Ishikawa (cell line): ENCODE measurements at regions not wholly inside any gene's neighbourhood (a gene's known extent, or its start where the extent isn't known, plus 50 kb on each side); places are given as distances from the start of the nearest gene placed in this dataset.

Source experiments
- CEBPB ChIP-seq: IDR thresholded peaks from 2 replicates; pipeline ENCODE4 v1.6.1; 2012
- CREB1 ChIP-seq: IDR thresholded peaks from 2 replicates; pipeline ENCODE4 v1.6.1; 2012; ENCODE audit warnings: low read depth
- EGR1 ChIP-seq: IDR thresholded peaks from 2 replicates; pipeline ENCODE4 v1.6.1; 2012
- EP300 ChIP-seq: IDR thresholded peaks from 2 replicates; pipeline ENCODE4 v1.6.1; 2012; ENCODE audit warnings: borderline replicate concordance
- FOXM1 ChIP-seq: IDR thresholded peaks from 2 replicates; pipeline ENCODE4 v1.6.1; 2012; ENCODE audit warnings: low read depth, borderline replicate concordance
- NFIC ChIP-seq: IDR thresholded peaks from 2 replicates; pipeline ENCODE4 v1.6.1; 2012
- RAD21 ChIP-seq: IDR thresholded peaks from 2 replicates; pipeline ENCODE4 v1.6.1; 2012; ENCODE audit warnings: low read depth
- TAF1 ChIP-seq: IDR thresholded peaks from 2 replicates; pipeline ENCODE4 v1.6.1; 2012; ENCODE audit warnings: low read depth, mild to moderate bottlenecking
- TCF12 ChIP-seq: IDR thresholded peaks from 2 replicates; pipeline ENCODE4 v1.6.1; 2012; ENCODE audit warnings: low read depth
- TEAD4 ChIP-seq: IDR thresholded peaks from 2 replicates; pipeline ENCODE4 v1.6.1; 2012
- YY1 ChIP-seq: IDR thresholded peaks from 2 replicates; pipeline ENCODE4 v1.6.1; 2012; ENCODE audit warnings: low read depth
- ZBTB7A ChIP-seq: IDR thresholded peaks from 2 replicates; pipeline ENCODE4 v1.6.1; 2012; ENCODE audit warnings: low read depth
- TF ChIP-seq, protein P1 (sequence below): IDR thresholded peaks from 2 replicates; pipeline ENCODE4 v1.6.1; 2012
- TF ChIP-seq, protein P2 (sequence below): IDR thresholded peaks from 2 replicates; pipeline ENCODE4 v1.6.1; 2012
- TF ChIP-seq, protein P3 (sequence below): IDR thresholded peaks from 2 replicates; pipeline ENCODE4 v1.6.1; 2012; ENCODE audit warnings: low read depth, mild to moderate bottlenecking

DNA sequence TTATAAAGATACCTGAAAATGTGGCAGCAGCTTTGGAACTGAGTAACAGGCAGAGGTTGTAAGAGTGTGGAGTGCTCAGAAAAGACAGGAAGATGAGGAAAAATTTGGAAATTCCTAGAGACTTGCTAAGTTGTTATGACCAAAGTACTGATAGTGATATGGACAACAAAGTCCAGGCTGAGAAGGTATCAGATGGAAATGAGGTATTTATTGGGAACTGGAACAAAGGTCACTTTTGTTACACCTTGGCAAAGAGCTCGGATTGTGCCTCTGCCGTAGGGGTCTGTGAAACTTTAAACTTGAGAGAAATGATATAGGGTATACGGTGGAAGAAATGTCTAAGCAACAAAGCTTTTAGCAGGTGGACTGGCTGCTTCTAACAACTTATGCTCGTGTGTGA lies 419.9 kb downstream of the PCDH17 start:
- no peak for TF ChIP-seq FOXM1

DNA sequence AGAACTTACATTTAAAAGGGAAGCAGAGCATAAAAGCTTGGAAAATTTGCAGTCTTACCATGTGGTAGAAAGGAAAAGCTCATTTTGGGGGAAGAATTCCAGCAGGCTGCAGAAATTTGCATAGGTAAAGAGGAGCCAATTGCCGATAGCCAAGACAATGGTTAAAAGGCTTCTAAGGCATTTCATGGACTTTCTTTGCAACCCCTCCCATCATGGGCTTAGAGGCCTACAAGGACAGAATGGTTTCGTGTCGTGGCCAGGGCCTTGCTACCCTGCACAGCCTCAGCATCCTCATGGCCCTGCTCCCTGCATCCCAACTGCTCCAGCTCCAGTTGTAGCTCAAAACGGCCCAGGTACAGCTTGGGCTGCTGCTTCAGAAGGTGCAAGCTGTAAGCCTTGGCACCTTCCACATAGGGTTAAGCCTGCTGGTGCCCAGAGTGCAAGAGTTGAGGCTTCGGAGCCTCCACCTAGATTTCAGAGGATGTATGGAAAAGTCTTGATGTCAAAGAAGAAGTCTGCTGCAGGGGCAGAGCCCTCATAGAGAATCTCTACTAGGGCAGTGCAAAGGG lies 420.3 kb downstream of the PCDH17 start:
- TF ChIP-seq CEBPB (no peak), FOXM1 (no peak), TEAD4 (no peak), YY1 (no peak), EP300 (no peak)
- TF ChIP-seq, protein P1, sequence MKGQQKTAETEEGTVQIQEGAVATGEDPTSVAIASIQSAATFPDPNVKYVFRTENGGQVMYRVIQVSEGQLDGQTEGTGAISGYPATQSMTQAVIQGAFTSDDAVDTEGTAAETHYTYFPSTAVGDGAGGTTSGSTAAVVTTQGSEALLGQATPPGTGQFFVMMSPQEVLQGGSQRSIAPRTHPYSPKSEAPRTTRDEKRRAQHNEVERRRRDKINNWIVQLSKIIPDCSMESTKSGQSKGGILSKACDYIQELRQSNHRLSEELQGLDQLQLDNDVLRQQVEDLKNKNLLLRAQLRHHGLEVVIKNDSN, result no peak
- TF ChIP-seq, protein P2, sequence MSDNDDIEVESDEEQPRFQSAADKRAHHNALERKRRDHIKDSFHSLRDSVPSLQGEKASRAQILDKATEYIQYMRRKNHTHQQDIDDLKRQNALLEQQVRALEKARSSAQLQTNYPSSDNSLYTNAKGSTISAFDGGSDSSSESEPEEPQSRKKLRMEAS, result no peak

DNA sequence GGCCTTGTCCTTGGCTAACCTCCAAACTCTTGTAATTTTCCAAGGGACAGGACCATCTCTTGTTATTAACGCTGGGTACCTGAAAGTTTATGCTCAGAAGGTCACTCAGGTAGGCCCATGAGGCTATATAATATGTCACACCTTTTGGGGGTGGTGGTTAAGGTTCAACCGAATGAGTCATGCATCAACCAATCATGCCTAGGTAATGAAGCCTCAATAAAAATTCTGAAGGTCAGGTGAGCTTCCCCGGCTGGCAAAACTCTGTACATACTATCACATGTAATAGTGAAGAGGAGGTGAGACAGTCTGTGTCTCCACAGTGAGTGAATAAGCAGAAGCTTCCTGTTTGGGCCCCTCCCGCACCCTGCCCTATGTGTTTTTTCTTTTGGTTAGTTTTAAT lies 424.9 kb downstream of the PCDH17 start:
- no peak for TF ChIP-seq CREB1

DNA sequence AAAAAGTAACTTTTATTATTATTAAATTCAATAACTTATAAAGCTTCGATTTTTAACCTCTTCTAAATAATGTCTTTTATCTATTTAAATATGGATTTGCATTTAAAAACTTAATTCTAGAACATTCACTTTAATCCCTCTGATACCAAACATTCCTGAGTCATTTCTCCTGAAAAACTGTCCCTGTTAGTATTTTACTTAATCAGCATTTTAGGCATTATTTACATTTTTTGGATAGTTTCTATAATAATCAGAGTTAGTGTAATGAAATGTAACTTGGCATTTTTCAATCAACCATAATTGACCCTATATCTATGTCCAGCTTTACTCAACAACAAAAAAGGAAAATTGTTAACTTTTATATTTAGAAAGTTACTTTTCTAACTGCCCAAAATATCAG lies 428.1 kb downstream of the PCDH17 start:
- TF ChIP-seq RAD21 (no peak), CEBPB (no peak), EP300 (no peak), TEAD4 (no peak), TAF1 (no peak), NFIC (no peak), YY1 (no peak), CREB1 (no peak), TCF12 (no peak), ZBTB7A (no peak), EGR1 (no peak), FOXM1 (no peak)
- TF ChIP-seq, protein P1, result no peak
- TF ChIP-seq, protein P3, sequence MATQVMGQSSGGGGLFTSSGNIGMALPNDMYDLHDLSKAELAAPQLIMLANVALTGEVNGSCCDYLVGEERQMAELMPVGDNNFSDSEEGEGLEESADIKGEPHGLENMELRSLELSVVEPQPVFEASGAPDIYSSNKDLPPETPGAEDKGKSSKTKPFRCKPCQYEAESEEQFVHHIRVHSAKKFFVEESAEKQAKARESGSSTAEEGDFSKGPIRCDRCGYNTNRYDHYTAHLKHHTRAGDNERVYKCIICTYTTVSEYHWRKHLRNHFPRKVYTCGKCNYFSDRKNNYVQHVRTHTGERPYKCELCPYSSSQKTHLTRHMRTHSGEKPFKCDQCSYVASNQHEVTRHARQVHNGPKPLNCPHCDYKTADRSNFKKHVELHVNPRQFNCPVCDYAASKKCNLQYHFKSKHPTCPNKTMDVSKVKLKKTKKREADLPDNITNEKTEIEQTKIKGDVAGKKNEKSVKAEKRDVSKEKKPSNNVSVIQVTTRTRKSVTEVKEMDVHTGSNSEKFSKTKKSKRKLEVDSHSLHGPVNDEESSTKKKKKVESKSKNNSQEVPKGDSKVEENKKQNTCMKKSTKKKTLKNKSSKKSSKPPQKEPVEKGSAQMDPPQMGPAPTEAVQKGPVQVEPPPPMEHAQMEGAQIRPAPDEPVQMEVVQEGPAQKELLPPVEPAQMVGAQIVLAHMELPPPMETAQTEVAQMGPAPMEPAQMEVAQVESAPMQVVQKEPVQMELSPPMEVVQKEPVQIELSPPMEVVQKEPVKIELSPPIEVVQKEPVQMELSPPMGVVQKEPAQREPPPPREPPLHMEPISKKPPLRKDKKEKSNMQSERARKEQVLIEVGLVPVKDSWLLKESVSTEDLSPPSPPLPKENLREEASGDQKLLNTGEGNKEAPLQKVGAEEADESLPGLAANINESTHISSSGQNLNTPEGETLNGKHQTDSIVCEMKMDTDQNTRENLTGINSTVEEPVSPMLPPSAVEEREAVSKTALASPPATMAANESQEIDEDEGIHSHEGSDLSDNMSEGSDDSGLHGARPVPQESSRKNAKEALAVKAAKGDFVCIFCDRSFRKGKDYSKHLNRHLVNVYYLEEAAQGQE, result no peak
- TF ChIP-seq, protein P2, result no peak

DNA sequence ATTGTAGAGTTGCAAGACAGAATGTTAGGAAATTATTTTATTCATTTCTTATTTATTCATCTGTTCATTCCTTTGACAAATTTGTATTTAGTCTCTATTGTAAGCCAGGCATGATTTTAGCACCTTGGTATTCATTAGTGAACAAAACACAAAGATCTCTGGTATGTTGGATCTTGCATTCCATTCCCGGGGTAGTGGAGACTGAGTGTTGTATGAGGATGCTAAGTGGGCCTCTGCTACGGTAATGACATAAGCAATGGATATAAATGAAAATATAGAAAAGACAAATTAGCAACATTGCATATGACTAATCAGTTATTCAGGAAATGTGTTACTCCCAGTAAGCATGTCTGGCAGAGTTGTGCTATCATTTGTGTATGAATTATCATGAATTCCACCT lies 449.3 kb downstream of the PCDH17 start:
- TF ChIP-seq CREB1 (no peak), TEAD4 (no peak), FOXM1 (no peak), EGR1 (no peak), TCF12 (no peak), YY1 (no peak), ZBTB7A (no peak), EP300 (no peak), RAD21 (no peak), TAF1 (no peak), CEBPB (no peak), NFIC (no peak)
- TF ChIP-seq, protein P2, result no peak
- TF ChIP-seq, protein P1, result no peak
- TF ChIP-seq, protein P3, result no peak

DNA sequence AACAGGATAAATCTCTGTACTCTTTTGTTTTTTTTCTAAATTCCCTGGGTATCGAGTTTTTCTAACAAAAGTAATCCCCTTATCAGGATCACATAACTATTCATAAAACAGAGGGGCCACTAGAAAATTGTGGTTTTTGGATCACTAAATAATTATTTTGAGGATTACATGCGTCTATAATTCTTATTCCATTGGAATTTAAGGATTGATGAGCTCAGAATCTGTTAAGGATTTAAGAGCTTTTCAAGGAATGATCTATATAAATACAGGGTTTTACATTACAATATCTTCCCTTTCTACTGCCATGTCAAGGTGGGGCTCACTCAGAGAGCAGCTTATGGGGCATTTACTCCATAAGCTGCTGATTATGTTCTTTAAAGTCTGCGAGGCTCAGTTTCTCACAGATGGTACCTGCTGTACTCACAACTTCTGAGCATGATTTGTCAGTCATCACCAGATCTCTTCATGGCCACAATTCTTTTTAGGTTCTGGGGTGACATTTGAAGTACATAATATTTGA lies 449.8 kb downstream of the PCDH17 start:
- TF ChIP-seq EP300, result no peak
- TF ChIP-seq, protein P1, result no peak
- TF ChIP-seq CREB1, result no peak
- no peak for TF ChIP-seq ZBTB7A
- no peak for TF ChIP-seq TCF12
- no peak for TF ChIP-seq RAD21
- no peak for TF ChIP-seq CEBPB
- TF ChIP-seq, protein P2, result no peak
- TF ChIP-seq EGR1, result no peak
- no peak for TF ChIP-seq NFIC
- TF ChIP-seq, protein P3, result no peak
- no peak for TF ChIP-seq YY1
- TF ChIP-seq FOXM1, result no peak
- TF ChIP-seq TAF1, result no peak
- no peak for TF ChIP-seq TEAD4
